Neutrophil (primary cell): ENCODE measurements at regions not wholly inside any gene's neighbourhood (a gene's known extent, or its start where the extent isn't known, plus 50 kb on each side); places are given as distances from the start of the nearest gene placed in this dataset.
"Not testable (repeated sequence)": the region's sequence is repeated elsewhere in the genome, so short reads cannot be mapped to it uniquely, and the experiment has no call there.

ENCODE experiments used
- H3K27ac ChIP-seq: fragments of 200-600 bp; sonication (generic); 2 replicates; pipeline ENCODE4 v1.5.1; 2016; ENCODE audit warnings: mild to moderate bottlenecking, moderate library complexity
- H3K27me3 ChIP-seq: fragments of 200-600 bp; sonication (generic); 2 replicates; pipeline ENCODE4 v1.6.0; 2016; ENCODE audit warnings: mild to moderate bottlenecking
- H3K36me3 ChIP-seq: fragments of 200-600 bp; sonication (generic); 2 replicates; pipeline ENCODE4 v1.5.1; 2017
- H3K4me1 ChIP-seq, 2 experiments: fragments of 200-600 bp in 1 of 2; sonication (generic) in 1 of 2; 1 replicate in 1 of 2; 2 replicates in 1 of 2; pipeline versions ENCODE4 v1.5.1 to v1.6.1; 2013 to 2016; ENCODE audit warnings: low read depth in 1 of 2, low read length in 1 of 2, mild to moderate bottlenecking in 1 of 2, moderate library complexity in 1 of 2; ENCODE audit not compliant: control insufficient read depth in 1 of 2, insufficient read depth in 1 of 2
- H3K4me3 ChIP-seq, 2 experiments: fragments of 200-600 bp in 1 of 2; sonication (generic) in 1 of 2; 1 replicate in 1 of 2; 2 replicates in 1 of 2; pipeline ENCODE4 v1.5.1; 2013 to 2016; ENCODE audit warnings: low read depth in 1 of 2, low read length in 1 of 2, mild to moderate bottlenecking in 1 of 2, moderate library complexity in 1 of 2
- H3K9me3 ChIP-seq: fragments of 200-600 bp; sonication (generic); 2 replicates; pipeline ENCODE4 v1.5.1; 2016
- CTCF ChIP-seq: fragments of 200-600 bp; sonication (generic); IDR thresholded peaks from 2 replicates; pipeline ENCODE4 v1.5.1; 2016; ENCODE audit warnings: antibody characterized with exemption

GRCh38 chr2:176424746-176425145 lies 155.5 kb downstream of the MTX2 start:
- Histone ChIP-seq H3K27ac (no peak overlapping the region), H3K4me1 (no peaks in the 10 kb centered on the region), H3K36me3 (no peaks in the 10 kb centered on the region), H3K27me3 (no peaks in the 10 kb centered on the region), H3K4me3 (no peak overlapping the region), H3K9me3 (no peaks in the 10 kb centered on the region)
- no peak for TF ChIP-seq CTCF

- no peak overlapping the region for H3K27ac ChIP-seq
- H3K27me3 ChIP-seq: no peaks in the 10 kb centered on the region
- H3K9me3 ChIP-seq: no peaks in the 10 kb centered on the region
- no peaks in the 10 kb centered on the region for H3K36me3 ChIP-seq
- no peak overlapping the region for H3K4me3 ChIP-seq
- TF ChIP-seq CTCF: no peak
- H3K4me1 ChIP-seq: no peaks in the 10 kb centered on the region
Measured at GRCh38 chr2:176427549-176427948, 158.3 kb downstream of the MTX2 start.

GRCh38 chr2:176428944-176429469 lies 159.8 kb downstream of the MTX2 start:
- not testable (repeated sequence) for H3K9me3 ChIP-seq, H3K36me3 ChIP-seq, H3K27me3 ChIP-seq, H3K27ac ChIP-seq, H3K4me1 ChIP-seq, H3K4me3 ChIP-seq

- Histone ChIP-seq H3K27me3 (peaks cover 4% of the 10 kb centered on the region), H3K4me3 (no peak overlapping the region), H3K27ac (no peak overlapping the region), H3K4me1 (no peaks in the 10 kb centered on the region), H3K36me3 (no peaks in the 10 kb centered on the region), H3K9me3 (no peaks in the 10 kb centered on the region)
- TF ChIP-seq CTCF: no peak
Measured at GRCh38 chr2:176432434-176432833, 163.2 kb downstream of the MTX2 start.

- no peak for TF ChIP-seq CTCF
- no peak overlapping the region for H3K4me3 ChIP-seq
Measured at GRCh38 chr2:176435729-176436128, 166.5 kb downstream of the MTX2 start.

GRCh38 chr2:176443946-176444345 lies 174.7 kb downstream of the MTX2 start:
- no peaks in the 10 kb centered on the region for H3K4me1 ChIP-seq
- peaks cover 41% of the 10 kb centered on the region for H3K27me3 ChIP-seq
- H3K9me3 ChIP-seq: no peaks in the 10 kb centered on the region
- no peak overlapping the region for H3K27ac ChIP-seq
- no peak overlapping the region for H3K4me3 ChIP-seq
- no peaks in the 10 kb centered on the region for H3K36me3 ChIP-seq
- TF ChIP-seq CTCF: no peak

More at GRCh38 chr2:176435729-176436128, 166.5 kb downstream of the MTX2 start:
- peaks cover 15% of the 10 kb centered on the region for H3K27me3 ChIP-seq
- no peaks in the 10 kb centered on the region for H3K9me3 ChIP-seq
- H3K36me3 ChIP-seq: no peaks in the 10 kb centered on the region
- H3K27ac ChIP-seq: no peak overlapping the region
- no peaks in the 10 kb centered on the region for H3K4me1 ChIP-seq
